ENCODE measurements at regions not wholly inside any gene's neighbourhood (a gene's known extent, or its start where the extent isn't known, plus 50 kb on each side); places are given as distances from the start of the nearest gene placed in this dataset.
A peak's percentile ranks its signal among the peaks of the same experiment; 100 is the strongest.

- no peak for DNase-seq (ENCODE audit: low spot score)
Measured at GRCh38 chr5:52674815-52675545, 112.7 kb upstream of the ITGA1 start.

GRCh38 chr5:52682492-52682891 lies 105.2 kb upstream of the ITGA1 start:
- DNase-seq (ENCODE audit: low spot score) = no peak

- no peak for DNase-seq (ENCODE audit: low spot score)
Measured at GRCh38 chr5:52684051-52684450, 103.7 kb upstream of the ITGA1 start.

- no peak for DNase-seq (ENCODE audit: low spot score)
Measured at GRCh38 chr5:52685566-52685965, 102.2 kb upstream of the ITGA1 start.

GRCh38 chr5:52685971-52686370 lies 101.7 kb upstream of the ITGA1 start:
- no peak for DNase-seq (ENCODE audit: low spot score)

- DNase-seq (ENCODE audit: low spot score) = no peak
Measured at GRCh38 chr5:52690236-52690768, 97.4 kb upstream of the ITGA1 start.

GRCh38 chr5:52692039-52692438 lies 95.7 kb upstream of the ITGA1 start:
- no peak for DNase-seq (ENCODE audit: low spot score)

- no peak for DNase-seq (ENCODE audit: low spot score)
Measured at GRCh38 chr5:52692606-52693005, 95.1 kb upstream of the ITGA1 start.

- DNase-seq (ENCODE audit: low spot score) = peak; percentile 22
Measured at GRCh38 chr5:52693280-52693679, 94.4 kb upstream of the ITGA1 start.

GRCh38 chr5:52693836-52694235 lies 93.9 kb upstream of the ITGA1 start:
- no peak for DNase-seq (ENCODE audit: low spot score)

GRCh38 chr5:52694648-52695047 lies 93.1 kb upstream of the ITGA1 start:
- DNase-seq (ENCODE audit: low spot score) = no peak

GRCh38 chr5:52702877-52703276 lies 84.8 kb upstream of the ITGA1 start:
- DNase-seq (ENCODE audit: low spot score) = no peak

GRCh38 chr5:52703321-52703720 lies 84.4 kb upstream of the ITGA1 start:
- DNase-seq (ENCODE audit: low spot score) = no peak

- no peak for DNase-seq (ENCODE audit: low spot score)
Measured at GRCh38 chr5:52705720-52706119, 82.0 kb upstream of the ITGA1 start.

GRCh38 chr5:52706775-52707174 lies 80.9 kb upstream of the ITGA1 start:
- DNase-seq (ENCODE audit: low spot score) = no peak

GRCh38 chr5:52707616-52708015 lies 80.1 kb upstream of the ITGA1 start:
- no peak for DNase-seq (ENCODE audit: low spot score)

GRCh38 chr5:52708463-52708862 lies 79.3 kb upstream of the ITGA1 start:
- no peak for DNase-seq (ENCODE audit: low spot score)

- no peak for DNase-seq (ENCODE audit: low spot score)
Measured at GRCh38 chr5:52709167-52709925, 78.4 kb upstream of the ITGA1 start.

GRCh38 chr5:52710310-52710971 lies 77.3 kb upstream of the ITGA1 start:
- no peak for DNase-seq (ENCODE audit: low spot score)

- DNase-seq (ENCODE audit: low spot score) = no peak
Measured at GRCh38 chr5:52710972-52711596, 76.6 kb upstream of the ITGA1 start.

GRCh38 chr5:52712354-52712753 lies 75.4 kb upstream of the ITGA1 start:
- DNase-seq (ENCODE audit: low spot score) = no peak

Data from mucosa of gallbladder (tissue), 1 donor.